HG03159 (cell line): ENCODE measurements at regions not wholly inside any gene's neighbourhood (a gene's known extent, or its start where the extent isn't known, plus 50 kb on each side); places are given as distances from the start of the nearest gene placed in this dataset.

Experiments used
- ATAC-seq: cut with Tn5 transposase; IDR thresholded peaks from one replicate; pipeline ENCODE4 v1.9.1; 2021; ENCODE audit warnings: mild to moderate bottlenecking, moderate library complexity; ENCODE audit not compliant: unreplicated experiment

DNA sequence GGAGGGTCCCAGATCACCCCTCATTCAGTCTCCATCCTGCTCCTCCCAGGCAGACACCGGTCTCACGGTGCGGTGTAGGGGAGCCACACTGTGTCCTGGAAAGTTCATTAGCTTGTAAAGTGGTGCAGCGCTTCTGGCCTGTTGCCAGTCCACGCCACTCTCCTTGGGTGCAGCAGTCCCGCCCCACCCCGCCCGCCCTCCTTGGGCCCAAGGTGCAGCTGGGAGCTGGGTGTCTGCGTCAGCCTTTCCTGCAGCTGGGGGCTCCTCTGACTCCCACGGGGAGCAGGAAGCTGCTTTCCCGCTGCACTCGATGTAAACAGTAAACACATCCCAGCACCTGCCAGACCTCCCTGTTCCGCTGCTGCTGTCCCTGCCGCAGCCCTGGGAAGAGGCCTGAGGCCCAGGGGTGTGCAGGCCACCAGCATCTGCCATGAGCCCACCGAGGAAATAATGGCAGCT is 53.8 kb upstream of the ASB18 start:
- ATAC-seq = no peak

DNA sequence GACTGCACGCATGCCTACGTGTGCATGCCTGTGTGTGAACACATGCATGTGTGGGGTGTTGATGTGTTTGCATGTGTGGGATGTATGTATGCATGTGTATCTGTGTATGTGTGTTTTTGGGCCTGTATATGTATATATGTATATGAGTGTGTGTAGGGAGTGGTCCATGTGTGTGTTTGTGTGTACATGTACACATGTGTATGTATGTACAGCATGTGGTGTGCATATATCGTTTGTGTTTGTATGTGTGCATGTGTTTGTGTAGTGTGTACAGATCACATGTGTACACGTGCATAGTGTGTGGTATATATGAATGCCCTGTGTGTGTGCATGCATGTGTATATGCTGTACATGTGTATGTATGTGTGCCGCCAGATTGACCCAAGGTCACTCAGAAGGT is 54.2 kb upstream of the ASB18 start:
- ATAC-seq = no peak

DNA sequence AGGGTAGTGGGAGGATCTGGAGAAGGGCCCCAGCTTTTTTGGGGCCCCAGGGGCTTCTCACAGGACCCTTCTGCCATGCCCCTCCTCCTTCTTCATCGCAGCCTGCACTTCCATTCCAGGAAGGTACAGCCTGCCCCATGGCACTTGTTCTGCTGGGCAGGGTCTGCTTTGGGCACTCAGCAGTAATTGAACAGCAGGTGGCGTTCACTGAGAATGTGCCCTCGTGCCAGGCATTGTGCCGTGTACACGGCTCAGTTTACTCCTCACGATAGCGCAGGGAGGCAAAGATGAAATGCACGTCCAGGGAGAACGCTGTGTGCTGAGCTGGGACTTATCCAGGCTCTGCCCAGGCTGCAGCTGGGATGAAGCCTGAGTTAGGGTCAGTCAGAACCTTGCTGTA is 54.8 kb upstream of the ASB18 start:
- ATAC-seq = no peak

DNA sequence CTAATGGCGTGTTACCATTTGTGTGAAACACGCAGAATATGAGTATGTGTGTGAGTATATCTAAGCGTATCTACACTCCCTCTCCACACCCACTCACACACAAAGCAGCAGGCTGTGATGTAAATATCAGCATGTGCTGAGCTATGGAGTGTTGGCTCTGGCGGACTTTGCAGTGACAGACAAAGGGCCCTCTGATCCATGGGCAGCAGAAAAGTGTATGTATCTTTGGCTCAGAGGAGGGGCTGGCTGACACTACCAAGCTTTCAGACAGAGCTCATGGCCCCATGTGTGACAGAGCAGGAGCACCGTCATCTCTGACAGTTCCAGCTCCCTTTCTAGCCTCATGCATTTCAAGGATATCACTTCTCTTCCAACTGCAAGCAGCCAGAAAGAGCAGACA is 57.2 kb upstream of the ASB18 start:
- ATAC-seq = no peak

DNA sequence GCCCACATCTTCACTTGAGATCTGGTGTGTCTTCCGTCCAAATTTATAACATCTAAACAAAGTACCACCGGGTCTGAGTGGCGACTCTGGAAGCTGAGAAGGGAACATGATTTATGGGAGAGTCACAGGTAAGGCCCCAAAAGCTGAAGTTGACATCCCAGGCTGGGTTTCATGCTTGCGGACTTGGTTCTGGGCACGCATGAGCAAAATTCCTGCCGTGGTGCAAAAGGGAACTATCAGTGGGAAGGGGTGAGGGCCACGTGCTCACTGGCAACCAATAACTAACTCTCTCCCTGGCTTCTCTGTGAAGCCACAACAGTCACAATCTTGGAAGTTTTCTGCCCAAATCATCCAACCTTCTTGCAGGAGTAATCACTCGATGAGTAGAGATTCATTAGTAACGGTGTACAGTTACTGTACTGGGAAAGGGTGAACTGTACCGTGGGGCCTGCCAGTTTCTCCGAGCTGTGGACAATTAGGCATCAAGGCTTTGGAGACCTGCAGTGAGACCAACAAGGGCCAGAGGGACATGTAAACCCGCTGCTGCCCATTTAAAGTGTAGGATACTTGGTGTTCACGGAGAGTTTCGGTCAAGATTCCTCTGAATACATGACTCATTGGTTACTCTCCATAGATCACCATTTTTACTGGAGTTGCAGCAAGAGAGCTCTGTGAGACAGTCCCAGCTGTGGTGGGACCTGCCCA is 69.4 kb upstream of the ASB18 start:
- ATAC-seq = no peak

DNA sequence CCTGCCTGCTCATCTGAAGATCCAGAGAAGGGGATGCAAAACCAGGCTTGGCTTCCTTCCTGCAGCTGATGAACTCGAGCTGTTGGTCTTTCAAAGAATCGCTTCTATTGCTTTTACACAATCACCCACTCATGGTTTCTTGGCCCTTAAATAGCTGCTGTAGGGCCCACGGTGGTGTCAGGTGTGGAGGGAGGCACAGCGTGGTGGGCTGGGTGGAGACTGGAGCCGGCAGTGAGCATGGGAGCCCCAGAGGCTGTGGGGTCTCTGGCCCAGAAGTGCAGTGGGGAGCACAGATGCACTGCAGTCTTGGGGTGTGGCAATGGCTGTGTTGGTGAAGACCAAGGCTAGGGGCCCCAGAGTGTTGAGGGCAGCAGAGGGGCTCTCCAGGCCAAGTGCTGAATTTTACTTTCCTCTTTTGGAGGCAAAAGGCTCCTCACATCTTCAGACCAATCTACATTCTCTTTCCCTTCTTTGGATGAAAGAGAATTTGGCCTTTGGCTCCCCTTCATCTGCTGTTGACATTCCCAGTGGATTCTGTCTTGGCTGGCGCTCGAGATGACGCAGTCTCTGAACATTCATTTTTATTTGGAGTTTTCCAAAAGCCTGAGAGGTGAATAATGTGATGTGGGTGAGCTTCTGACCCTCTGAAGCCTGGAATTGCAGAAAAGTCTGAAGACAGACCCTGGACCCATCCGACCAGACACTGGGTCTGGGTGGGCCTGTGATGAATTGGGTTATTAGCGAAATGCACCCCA is 70.1 kb upstream of the ASB18 start:
- no peak for ATAC-seq

DNA sequence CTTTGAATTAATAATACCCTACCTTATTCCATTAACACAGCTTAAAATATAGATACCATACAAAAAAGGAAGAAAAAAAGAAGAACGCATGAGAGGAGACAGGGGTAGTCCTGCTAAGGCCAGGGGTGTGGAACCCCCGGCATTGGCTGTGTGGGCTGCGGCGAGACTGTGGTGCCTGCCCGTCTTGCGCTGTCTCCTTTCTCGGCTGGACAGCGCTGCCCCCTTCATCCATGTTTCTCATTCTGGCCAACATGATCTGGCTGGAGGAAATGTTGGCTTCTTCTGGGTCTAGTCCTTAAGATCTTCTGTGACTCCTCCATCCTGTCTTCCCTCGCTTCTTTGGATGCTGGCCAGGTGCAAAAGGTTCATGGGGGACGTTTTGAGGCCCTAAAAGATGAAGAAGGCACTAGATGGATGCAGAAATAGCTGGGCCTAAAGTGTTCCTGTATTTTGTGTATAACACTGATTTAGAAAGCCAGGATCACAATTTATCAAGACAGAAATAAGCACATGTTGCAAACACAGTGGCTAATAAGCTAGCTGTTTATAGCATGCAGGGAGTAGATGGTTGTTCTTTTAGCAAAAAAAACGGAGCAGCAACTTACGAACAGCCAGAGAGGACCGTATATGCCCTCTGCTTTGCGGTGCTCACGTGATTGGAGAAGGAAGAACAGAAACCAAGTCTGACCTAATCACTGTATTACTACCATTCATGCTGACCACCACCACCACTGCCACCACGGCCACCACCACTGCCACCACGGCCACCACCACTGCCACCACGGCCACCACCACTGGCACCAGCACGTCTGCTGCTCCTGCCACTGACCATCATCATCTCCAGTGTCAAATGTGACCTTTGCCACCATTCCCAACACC is 71.7 kb upstream of the ASB18 start:
- no peak for ATAC-seq

DNA sequence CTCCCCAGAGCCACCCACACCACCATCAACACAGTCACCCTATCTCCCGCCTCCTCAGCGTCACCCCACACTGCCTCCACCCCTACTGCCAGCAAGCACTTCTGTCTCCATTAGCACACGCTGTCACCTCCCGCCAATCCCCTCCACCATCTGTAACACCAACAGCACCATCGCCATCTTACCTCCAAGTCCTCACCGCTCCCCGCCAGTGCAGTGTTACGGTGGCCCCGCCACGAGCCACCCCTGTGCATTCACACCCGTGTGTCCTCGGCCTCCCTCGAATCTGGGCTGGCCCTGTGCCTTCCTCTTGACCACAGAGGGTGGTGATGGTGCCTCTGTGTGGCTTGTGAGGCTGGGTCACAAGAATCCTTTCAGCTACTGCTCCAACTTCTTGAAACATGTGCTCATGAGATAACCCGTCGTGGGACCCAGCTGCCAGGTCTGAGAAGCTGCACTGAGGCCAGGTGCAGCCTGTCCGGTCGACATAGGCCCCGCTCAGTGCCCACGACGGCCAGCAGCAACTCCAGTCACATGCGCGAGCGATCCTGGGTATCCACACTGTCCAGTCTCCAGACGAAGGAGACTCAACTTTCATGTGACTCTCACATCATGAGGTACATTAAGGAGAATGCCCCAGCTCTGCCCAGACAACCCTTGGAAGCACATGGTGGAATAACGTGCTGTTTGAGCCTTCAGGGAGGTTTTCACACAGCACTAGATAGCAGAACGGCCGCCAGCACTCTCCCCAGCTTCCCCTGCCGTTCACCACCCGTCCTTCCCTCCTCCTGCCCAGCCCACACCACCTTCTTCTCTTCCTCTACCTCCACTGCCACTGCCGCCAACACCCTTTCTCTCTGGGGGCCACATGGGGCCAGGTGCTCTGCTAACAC is 72.6 kb upstream of the ASB18 start:
- ATAC-seq = no peak

DNA sequence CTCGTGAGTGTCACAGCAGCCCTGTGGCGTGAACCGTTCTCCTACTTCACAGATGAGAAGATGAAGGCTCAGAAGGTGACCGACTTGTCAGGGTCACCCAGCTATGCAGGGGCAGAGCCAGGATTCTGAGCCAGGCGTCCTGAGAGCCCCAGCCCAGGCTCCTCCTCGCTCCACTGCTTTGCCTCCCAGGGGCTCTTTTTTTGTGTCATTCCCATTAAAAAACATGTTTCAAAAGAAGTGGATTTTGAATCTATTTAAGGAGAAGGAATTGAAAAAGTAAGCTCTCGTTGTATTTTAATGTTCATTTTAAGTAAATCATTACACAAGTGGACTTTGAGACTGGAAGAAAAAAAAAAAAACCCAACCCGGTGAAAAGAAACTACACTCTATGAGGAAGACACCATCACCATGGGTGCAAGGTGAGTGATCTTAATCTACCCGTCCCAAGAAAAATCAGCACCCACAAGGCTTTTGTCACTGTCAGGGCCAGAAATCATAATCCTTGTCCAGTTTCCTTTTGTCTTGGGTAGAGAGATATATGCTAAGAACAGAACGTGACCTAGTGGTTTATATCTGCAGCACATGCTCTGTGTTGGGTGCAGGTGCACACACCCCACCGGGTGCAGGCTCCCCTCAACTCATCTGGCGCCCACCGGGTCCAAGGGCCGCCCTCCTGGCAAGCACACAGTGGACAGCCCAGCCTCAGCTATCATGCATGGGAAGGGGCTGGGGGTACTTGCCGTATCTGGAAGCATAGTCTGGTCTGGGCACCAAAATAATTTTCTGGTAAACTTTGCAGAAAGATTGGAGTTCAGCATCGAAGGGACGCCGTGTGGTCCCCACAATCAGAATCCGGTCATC is 73.5 kb upstream of the ASB18 start:
- ATAC-seq = no peak

DNA sequence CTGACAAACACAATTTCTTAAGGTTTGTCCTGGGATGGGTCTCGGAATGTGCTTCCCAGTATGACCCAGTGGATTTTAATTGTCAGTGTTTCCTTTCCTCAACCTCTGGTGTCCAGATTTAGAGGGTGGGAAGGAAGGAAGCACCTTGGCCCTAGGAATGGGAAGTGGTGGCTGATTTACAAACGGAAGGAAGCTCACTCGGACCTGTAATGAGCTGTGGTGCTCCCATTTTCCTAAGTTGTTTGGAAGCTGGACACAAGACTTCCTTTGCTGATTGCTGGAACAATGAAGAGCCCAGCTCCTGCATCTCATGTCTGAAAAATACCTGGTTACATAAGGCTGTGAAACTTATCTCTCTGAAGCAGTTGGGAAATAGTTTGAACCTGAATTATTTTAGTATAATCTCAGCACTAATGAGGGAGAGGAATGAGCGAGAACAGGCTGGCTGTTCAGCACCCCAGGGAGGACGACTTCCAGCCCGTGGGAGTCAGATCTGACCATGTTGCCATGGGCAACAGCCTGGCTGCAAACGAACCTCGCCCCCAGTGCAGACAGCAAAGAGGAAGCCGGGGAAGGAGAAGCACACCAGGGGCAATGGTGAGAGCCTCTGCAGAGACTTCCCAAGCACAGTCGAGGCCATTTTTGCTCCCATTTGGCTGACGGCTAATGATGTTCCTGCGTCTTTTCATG is 74.4 kb upstream of the ASB18 start:
- no peak for ATAC-seq

DNA sequence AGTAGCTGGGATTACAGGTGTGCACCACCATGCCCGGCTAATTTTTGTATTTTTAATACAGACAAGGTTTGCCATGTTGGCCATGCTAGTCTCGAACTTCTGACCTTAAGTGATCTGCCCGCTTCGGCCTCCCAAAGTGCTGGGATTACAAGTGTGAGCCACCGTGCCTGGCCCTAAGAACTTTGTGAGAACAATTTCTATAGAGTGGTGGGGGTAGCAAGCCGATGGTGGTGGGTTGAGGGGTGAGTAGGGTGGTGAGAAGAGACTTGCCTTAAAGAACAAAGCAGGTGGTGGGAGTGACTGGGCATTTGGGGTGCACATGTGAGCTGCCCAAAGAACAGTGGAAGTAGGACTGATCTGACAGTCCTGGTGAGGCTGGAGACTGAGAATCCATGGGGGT is 76.0 kb upstream of the ASB18 start:
- no peak for ATAC-seq

DNA sequence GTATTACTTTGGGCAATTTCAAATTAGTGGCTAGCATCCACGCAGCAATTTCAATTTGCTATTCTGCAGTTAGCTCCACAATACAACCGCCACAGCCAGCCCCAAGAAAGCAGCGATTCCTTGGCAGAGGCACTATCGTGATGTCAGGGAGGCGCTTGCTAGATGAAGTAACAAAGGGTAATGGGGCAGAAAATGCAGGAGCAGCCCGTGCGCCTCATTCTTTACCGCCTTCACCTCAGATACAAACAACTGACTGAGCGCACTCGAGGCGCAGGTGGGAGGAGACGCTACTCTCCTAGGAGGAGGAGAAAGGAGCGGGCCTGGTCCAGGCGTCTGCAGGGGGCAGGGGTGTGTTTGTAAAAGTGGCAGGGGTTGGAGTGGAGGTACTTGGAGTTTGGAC is 76.9 kb upstream of the ASB18 start:
- ATAC-seq = no peak

DNA sequence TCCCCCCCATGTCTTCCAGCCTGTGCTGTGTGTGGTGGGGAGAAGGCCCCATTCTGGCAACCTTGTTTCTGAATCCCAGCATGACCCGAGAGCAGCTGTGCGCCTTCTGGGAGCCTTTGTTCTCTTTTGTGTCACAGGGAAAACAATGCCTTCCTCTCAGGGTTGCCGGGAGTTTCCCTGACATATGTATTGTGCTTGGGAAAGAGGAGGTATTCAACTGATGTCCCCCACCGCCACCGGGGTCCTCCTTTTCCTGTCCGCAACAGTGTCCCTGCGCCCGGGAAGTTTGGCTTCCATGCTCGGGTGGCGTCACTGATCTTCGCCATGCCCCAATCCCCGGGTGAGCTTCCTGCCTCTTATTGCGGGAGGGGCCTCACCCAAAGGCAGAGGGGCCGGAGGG is 77.5 kb upstream of the ASB18 start:
- no peak for ATAC-seq

DNA sequence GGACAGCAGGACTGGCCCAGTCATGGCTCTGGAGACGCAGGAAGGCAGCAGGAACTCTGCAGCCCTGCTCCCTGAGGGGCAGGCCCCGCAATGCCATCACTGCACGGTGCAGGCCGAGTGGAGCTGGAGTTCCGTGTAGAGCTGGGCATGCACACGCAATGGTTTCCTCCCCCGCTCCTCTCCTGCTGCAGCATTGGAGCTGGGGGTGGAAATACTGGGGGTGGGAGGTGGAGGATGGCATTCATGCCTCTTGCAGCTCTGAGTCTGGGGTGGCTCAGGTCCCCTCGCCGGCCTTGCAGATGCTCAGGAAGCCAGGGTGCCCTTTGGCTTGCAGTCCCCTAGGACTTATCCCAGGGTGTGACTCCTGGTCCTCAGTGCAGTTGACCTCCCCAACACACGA is 78.3 kb upstream of the ASB18 start:
- no peak for ATAC-seq

DNA sequence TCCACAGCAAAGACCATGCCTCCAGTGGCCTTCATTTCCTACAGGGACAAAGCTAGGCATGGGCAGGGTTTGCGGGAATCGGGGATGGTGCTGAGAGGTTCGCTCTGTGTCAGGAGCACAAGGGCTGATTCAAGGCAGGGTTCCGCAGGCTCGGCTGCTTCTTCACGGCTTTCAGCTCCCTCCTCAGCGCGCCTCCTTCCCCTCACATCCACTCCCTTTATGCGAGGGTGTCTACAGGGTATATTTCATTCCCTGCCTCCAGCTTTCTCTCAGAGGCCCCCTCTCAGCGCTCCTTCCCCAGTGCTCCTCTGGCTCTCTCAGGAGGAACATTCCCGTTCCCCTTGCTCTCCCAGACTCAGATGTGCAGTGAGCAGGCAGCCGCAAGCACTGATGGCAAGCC is 78.7 kb upstream of the ASB18 start:
- no peak for ATAC-seq

DNA sequence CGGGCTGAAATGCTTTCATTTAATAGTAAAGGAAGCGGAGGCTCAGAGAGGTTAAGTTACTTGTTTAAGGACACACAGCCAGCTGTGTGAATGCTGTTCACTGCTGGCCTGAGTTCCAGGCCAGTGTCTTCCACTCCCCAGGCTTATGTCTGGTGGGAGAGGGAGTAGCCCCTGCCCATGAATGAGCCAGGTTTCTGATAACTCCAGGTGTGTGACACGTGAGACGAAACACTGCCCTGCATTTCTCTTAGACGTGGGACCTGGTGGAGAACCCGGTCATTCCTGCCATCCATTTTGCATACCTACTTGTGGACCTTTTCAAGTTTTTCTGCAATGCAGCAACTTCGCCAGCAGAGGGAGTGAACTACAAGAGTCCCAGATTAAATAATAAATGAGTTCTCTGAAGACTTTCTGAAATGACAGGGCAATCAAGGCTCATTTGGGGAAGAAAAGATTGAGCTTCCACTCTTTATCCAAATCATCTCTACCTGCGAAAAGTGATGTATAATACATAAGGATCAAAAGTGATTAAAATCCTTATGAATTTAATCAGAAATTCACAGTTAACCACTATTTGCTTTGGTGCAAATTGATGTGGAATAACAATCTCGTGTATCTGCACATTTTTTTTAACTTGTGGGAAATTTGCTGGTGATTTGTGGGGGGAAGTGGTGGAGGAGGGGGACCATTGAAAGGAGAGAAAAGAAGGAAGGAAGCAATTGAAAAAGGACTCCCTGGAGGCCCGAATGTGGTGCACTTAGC is 79.4 kb upstream of the ASB18 start:
- ATAC-seq = no peak

DNA sequence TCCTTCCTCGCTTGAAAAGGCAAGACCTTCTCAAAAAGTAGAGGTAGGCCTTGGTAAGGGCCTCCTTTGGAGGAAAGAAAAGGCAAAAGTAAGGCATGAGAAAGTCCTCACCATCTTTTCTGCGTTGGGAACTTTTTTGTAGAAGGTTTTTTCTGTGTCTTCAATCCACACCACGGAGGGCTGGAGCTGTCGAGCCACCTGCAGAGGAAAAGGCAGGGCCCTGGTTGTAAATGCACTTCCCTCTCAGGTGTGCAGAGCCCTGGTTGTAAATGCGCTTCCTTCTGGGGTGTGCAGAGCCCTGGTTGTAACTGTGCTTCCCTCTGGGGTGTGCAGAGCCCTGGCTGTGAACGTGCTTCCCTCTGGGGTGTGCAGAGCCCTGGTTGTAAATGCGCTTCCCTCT is 80.2 kb upstream of the ASB18 start:
- ATAC-seq = no peak

DNA sequence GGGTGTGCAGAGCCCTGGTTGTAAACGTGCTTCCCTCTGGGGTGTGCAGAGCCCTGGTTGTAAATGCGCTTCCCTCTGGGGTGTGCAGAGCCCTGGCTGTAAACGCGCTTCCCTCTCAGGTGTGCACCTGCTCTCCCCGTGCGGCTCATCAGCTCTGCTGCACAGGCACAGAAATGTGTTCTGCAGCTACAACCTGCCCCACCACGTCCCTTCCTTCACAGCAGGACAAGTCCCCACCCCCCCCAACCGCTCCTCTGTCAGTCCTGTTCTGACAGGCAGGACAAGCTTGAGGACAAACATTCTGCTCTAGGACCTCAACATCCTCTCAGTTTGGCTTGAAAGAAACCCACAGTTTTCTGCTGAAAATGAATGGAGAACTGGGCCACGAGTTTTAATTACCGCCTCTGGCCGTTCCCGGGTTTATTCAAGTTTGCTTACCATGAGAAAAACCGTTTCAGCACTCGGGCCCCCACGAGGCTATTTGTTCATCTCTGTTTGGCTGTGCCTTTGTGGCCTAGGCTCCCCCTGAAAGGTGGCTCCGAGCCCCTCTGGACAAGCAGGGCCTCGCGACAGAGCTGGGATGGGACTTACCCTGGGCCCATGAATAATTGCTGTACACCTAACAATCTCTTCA is 81.0 kb upstream of the ASB18 start:
- ATAC-seq = no peak
